Thyroid gland (tissue), 4 donors: ENCODE measurements at regions not wholly inside any gene's neighbourhood (a gene's known extent, or its start where the extent isn't known, plus 50 kb on each side); places are given as distances from the start of the nearest gene placed in this dataset.

Source experiments
- DNase-seq, 2 donors: peaks; one replicate each; pipeline ENCODE4 v3.0.0-alpha.2; 2019
- H3K27ac ChIP-seq, 3 donors: fragments of 200-600 bp; sonication (generic); 1 replicate in 2 of 3; 2 replicates in 1 of 3; pipeline ENCODE4 v1.5.1; 2016 to 2019; ENCODE audit warnings: mild to moderate bottlenecking in 1 of 3, moderate library complexity in 1 of 3
- H3K27me3 ChIP-seq: fragments of 200-600 bp; sonication (generic); one replicate; pipeline ENCODE4 v1.5.1; 2019
- H3K36me3 ChIP-seq, 2 donors: fragments of 200-600 bp; sonication (generic); one replicate each; pipeline ENCODE4 v1.5.1; 2016 to 2019
- H3K4me1 ChIP-seq, 2 donors: fragments of 200-600 bp; sonication (generic); one replicate each; pipeline ENCODE4 v1.5.1; 2017 to 2019
- H3K4me3 ChIP-seq, 3 donors: fragments of 200-600 bp; sonication (generic); replicated peaks in 1 of 3; 1 replicate in 2 of 3; 2 replicates in 1 of 3; pipeline ENCODE4 v1.5.1; 2016; ENCODE audit warnings: mild to moderate bottlenecking in 1 of 3
- H3K9me3 ChIP-seq: fragments of 200-600 bp; sonication (generic); one replicate; pipeline ENCODE4 v1.5.1; 2017
- POLR2A ChIP-seq, 2 donors: fragments of 450-650 bp; IDR thresholded peaks; one replicate each; pipeline ENCODE4 v1.6.1; 2017; ENCODE audit warnings: antibody characterized with exemption in 2 of 2, mild to moderate bottlenecking in 2 of 2, moderate library complexity in 1 of 2
- WGBS, 2 donors: methylation state at CpG; one replicate each; pipeline ENCODE4 v1.1.5; 2017; 5-methylcytosine and 5-hydroxymethylcytosine counted together
- intact Hi-C: fragments of 100-400 bp; cut with DNase I; formaldehyde crosslinking; loops from one replicate; pipeline ENCODE4 v1.15.1; 2023
- TF ChIP-seq, protein P1 (sequence below), 6 experiments: fragments of 200-600 bp in 3 of 6; fragments of 450-650 bp in 3 of 6; sonication (generic) in 3 of 6; IDR thresholded peaks; one replicate each; pipeline ENCODE4 v1.5.1; 2016 to 2019; ENCODE audit warnings: antibody characterized with exemption in 6 of 6, mild to moderate bottlenecking in 2 of 6, inconsistent platforms in 1 of 6, moderate library complexity in 1 of 6

DNA sequence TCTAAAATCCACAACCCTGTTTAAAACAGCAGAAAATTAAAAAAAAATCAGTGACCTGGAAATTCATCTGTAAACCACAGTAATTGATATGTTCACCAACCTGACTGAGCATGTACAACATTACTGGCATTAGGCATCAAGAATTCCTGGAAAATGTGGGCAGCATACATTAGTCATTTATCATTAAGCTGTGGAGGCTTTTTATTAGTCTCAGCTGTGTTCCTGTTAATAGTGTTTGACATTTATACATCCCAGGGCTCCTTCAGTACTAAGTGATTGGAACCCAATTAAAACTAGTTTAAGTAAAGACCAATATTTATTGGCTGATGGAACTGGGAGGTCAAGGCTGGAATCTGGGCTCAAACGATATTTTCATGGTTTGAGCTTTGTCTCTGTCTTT lies 227.3 kb upstream of the GIMD1 start:
- H3K4me1 ChIP-seq = no peaks in the 10 kb centered on the region
- H3K4me3 ChIP-seq = no peak overlapping the region
- no peaks in the 10 kb centered on the region for H3K36me3 ChIP-seq
- no peak overlapping the region for H3K27ac ChIP-seq
- intact Hi-C loops = no loop called here
- 73 to 81% methylated on average over 1 of the region's 1 CpG for WGBS, 2 donors
- no peaks in the 10 kb centered on the region for H3K27me3 ChIP-seq
- DNase-seq = no peak
- TF ChIP-seq POLR2A (IDR thresholded peaks at IDR 0.05) = no peak
- TF ChIP-seq, protein P1, sequence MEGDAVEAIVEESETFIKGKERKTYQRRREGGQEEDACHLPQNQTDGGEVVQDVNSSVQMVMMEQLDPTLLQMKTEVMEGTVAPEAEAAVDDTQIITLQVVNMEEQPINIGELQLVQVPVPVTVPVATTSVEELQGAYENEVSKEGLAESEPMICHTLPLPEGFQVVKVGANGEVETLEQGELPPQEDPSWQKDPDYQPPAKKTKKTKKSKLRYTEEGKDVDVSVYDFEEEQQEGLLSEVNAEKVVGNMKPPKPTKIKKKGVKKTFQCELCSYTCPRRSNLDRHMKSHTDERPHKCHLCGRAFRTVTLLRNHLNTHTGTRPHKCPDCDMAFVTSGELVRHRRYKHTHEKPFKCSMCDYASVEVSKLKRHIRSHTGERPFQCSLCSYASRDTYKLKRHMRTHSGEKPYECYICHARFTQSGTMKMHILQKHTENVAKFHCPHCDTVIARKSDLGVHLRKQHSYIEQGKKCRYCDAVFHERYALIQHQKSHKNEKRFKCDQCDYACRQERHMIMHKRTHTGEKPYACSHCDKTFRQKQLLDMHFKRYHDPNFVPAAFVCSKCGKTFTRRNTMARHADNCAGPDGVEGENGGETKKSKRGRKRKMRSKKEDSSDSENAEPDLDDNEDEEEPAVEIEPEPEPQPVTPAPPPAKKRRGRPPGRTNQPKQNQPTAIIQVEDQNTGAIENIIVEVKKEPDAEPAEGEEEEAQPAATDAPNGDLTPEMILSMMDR (IDR thresholded peaks at IDR 0.05) = no peak
- no peaks in the 10 kb centered on the region for H3K9me3 ChIP-seq

DNA sequence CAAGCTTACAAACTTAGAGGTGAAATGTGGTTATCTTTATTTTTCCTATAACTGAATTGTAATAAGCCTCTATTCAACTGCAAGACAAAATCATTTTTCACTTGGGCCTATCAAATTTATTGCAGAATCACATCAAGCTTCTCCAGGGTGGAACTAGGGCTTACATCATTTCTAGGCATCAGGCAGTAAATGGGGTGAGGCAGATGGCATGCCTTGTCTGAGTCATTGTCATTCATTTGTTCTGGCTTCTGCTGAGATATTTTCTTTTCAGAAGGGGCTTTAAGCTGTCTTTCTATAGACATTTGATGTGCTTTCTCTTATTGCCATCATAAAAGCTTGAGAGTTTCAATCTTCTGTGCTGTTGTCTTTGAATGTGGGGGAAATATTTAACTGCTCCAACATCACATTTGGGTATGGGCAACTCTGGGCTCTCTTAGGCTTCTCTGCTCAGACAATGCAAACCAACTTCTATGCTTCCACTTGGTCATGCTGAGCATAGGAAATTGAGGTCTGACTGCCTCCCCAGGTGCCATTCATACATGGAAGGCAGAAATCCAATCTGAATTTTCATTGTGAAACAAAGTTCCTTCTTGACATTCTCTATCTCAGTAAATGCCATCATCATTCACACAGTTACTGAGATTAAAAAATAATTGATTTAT lies 225.8 kb upstream of the GIMD1 start:
- Histone ChIP-seq H3K27me3 (no peaks in the 10 kb centered on the region), H3K9me3 (no peaks in the 10 kb centered on the region), H3K27ac (no peak overlapping the region), H3K4me1 (no peaks in the 10 kb centered on the region), H3K36me3 (no peaks in the 10 kb centered on the region), H3K4me3 (no peak overlapping the region)
- TF ChIP-seq, protein P1 (IDR thresholded peaks at IDR 0.05) = no peak
- no peak for TF ChIP-seq POLR2A (IDR thresholded peaks at IDR 0.05)
- intact Hi-C loops = no loop called here
- DNase-seq = no peak

DNA sequence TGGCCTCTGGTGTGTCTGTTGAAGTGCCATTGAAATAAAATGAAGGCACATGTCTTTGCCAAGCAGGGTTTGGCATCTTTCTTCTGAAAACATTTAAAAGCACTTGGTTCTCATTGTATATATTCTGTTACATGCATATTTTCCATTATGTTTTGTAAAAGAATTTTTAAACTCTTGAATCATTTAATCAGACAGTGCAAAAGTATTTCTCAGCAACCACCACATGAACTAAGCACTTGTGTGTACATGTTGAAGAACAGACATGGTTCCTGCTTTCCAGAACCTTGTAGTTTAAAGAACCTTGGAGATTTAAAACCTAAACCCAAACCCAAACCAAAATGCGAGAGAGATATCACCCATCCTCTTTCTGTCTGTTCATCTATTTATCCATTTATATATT lies 220.3 kb upstream of the GIMD1 start:
- H3K4me3 ChIP-seq = no peak overlapping the region
- no peak for TF ChIP-seq POLR2A (IDR thresholded peaks at IDR 0.05)
- TF ChIP-seq, protein P1 (IDR thresholded peaks at IDR 0.05) = no peak
- no peaks in the 10 kb centered on the region for H3K27me3 ChIP-seq
- H3K27ac ChIP-seq = no peak overlapping the region
- intact Hi-C loops = no loop called here
- H3K9me3 ChIP-seq = no peaks in the 10 kb centered on the region
- no peaks in the 10 kb centered on the region for H3K4me1 ChIP-seq
- DNase-seq = no peak
- 87 to 91% methylated on average over 1 of the region's 1 CpG for WGBS, 2 donors
- H3K36me3 ChIP-seq = no peaks in the 10 kb centered on the region

DNA sequence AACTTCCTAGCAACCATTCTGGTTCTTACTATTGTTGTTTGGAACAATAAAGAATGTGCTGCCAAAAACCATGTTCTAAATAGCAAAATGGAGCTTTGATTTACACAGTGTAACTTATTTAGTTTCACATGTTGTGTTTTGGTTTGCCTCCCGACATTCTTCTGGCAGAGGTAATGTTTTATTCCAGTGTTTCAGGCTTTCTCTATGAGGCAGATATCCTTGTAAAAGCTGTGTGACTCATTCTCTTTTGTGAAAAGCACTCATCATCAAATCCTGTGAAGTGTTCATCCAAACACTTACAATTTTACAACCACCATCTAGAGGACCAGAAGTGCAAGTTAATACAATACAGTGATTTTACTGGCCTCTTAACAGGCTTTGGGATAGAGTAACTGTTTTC lies 219.0 kb upstream of the GIMD1 start:
- Histone ChIP-seq H3K4me1 (no peaks in the 10 kb centered on the region), H3K4me3 (no peak overlapping the region), H3K9me3 (no peaks in the 10 kb centered on the region), H3K36me3 (no peaks in the 10 kb centered on the region), H3K27me3 (no peaks in the 10 kb centered on the region), H3K27ac (no peak overlapping the region)
- DNase-seq = no peak
- 15 to 22% methylated on average over 1 of the region's 1 CpG for WGBS, 2 donors
- intact Hi-C loops = no loop called here
- no peak for TF ChIP-seq POLR2A (IDR thresholded peaks at IDR 0.05)
- TF ChIP-seq, protein P1 (IDR thresholded peaks at IDR 0.05) = no peak

DNA sequence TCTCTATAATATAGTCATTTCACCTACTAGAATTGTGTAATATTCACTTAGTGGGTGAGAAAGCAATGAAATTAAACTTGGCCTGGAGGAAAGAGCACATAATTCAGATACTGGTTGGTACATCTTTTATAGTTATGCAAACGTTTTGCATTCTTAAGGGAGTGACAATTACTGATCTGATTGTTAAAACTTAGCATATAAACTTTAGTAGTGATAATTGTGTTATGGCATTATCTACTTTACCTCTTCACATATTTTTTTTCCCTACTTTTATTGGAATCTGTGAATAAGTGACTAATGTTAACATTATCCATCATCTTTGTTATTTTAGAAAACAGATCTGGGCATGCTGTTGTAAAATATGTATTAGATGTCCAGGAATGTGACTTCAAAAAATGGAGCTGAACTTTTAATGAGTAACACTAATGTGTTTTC lies 217.4 kb upstream of the GIMD1 start:
- no peak for TF ChIP-seq POLR2A (IDR thresholded peaks at IDR 0.05)
- intact Hi-C loops = no loop called here
- DNase-seq = no peak
- WGBS, 2 donors = 33 to 36% methylated on average over 1 of the region's 1 CpG
- Histone ChIP-seq H3K4me3 (no peak overlapping the region), H3K27me3 (no peaks in the 10 kb centered on the region), H3K36me3 (no peaks in the 10 kb centered on the region), H3K9me3 (no peaks in the 10 kb centered on the region), H3K27ac (no peak overlapping the region), H3K4me1 (no peaks in the 10 kb centered on the region)
